ENCODE measurements at regions not wholly inside any gene's neighbourhood (a gene's known extent, or its start where the extent isn't known, plus 50 kb on each side); places are given as distances from the start of the nearest gene placed in this dataset.

DNA sequence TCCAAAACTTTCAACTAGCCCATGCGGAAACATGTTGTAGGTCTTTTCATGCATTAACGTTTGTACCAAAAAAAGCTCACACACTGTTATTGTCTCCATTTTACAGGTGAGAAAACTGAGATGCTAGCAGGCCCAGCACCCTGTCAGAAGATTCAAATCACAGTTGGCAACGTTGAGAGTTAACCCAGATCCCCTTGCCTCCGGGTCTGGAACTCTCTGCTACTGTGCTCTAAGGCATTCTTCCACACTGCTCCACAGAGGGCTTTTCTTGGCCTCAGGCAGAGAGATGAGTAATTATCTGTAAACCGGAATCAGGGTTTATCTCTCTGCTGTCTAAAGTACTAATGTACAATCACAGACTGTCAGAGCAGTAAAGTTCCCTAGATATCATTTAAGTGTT is 186.0 kb upstream of the LPP start:
- Histone ChIP-seq H3K36me3 (ENCODE audit: low read depth) (no peaks in the 10 kb centered on the region), H3K4me1 (ENCODE audit: low read depth) (no peaks in the 10 kb centered on the region), H3K4me3 (no peak overlapping the region), H3K9me3 (no peaks in the 10 kb centered on the region)
- intact Hi-C loops (cut with DNase I, micrococcal nuclease), result no loop called here
- DNase-seq (no peak), ATAC-seq (no peak)
- TF ChIP-seq, protein P1, sequence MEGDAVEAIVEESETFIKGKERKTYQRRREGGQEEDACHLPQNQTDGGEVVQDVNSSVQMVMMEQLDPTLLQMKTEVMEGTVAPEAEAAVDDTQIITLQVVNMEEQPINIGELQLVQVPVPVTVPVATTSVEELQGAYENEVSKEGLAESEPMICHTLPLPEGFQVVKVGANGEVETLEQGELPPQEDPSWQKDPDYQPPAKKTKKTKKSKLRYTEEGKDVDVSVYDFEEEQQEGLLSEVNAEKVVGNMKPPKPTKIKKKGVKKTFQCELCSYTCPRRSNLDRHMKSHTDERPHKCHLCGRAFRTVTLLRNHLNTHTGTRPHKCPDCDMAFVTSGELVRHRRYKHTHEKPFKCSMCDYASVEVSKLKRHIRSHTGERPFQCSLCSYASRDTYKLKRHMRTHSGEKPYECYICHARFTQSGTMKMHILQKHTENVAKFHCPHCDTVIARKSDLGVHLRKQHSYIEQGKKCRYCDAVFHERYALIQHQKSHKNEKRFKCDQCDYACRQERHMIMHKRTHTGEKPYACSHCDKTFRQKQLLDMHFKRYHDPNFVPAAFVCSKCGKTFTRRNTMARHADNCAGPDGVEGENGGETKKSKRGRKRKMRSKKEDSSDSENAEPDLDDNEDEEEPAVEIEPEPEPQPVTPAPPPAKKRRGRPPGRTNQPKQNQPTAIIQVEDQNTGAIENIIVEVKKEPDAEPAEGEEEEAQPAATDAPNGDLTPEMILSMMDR (IDR thresholded peaks at IDR 0.05), result no peak

DNA sequence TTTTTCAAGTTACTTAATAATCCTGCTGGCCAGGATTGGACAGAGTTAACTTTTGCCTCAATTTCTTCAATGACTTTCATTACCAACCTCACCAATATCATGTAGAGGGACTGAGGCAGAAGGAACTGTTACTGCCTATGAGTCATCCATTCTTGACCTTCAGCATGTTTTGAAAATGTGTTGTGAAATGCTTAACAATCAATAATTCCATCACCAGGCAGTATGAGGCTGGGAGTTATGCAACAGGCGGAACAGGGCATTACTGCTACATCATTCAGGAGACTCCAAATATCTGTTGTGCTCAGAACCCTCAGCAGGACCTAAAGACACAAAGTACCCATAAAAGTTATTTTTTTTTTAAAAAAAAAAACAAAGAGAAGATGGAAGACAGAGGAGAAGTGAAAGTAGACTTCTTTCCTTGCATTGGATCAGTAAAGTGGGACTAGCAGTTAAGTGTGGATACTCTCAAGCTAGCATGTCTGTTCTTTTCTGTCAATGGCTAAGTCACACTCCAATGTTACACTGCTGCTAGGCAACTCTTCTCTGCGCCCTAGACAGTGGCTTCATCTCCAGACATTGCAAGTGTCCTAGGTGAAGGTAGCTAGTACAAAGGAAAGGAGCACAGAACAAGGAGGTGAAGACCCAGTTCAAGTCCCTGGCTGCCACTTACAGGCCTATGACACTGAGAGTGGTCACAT is 184.9 kb upstream of the LPP start:
- Histone ChIP-seq H3K4me1 (ENCODE audit: low read depth) (no peaks in the 10 kb centered on the region), H3K9me3 (no peaks in the 10 kb centered on the region), H3K4me3 (no peak overlapping the region), H3K36me3 (ENCODE audit: low read depth) (no peaks in the 10 kb centered on the region)
- ATAC-seq (peak; percentile 65), DNase-seq (no peak)
- TF ChIP-seq, protein P1 (IDR thresholded peaks at IDR 0.05), result no peak
- intact Hi-C loops (cut with DNase I, micrococcal nuclease), result no loop called here

DNA sequence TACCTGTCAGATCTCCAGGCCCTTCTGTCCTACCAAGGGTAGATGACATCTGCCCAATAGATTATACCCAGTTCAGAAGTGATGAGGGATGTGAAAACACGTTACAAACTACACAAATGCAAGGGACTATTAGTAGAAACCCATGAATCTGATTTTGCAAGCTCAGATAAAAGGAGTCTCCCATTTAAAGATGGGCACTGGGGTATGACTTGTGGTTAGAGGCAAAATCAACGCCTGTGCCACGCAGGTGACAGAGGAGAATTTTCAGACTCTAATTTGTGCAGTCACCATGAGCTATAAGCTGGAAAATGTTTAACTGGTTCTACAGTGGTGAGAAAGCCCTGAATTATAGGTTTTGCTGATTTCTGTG is 184.4 kb upstream of the LPP start:
- TF ChIP-seq, protein P1 (IDR thresholded peaks at IDR 0.05), result no peak
- DNase-seq (no peak), ATAC-seq (no peak)
- intact Hi-C loops (cut with DNase I, micrococcal nuclease), result no loop called here
- no peaks in the 10 kb centered on the region for H3K36me3 ChIP-seq (ENCODE audit: low read depth)
- no peak overlapping the region for H3K4me3 ChIP-seq
- no peaks in the 10 kb centered on the region for H3K9me3 ChIP-seq
- H3K4me1 ChIP-seq (ENCODE audit: low read depth), result no peaks in the 10 kb centered on the region

DNA sequence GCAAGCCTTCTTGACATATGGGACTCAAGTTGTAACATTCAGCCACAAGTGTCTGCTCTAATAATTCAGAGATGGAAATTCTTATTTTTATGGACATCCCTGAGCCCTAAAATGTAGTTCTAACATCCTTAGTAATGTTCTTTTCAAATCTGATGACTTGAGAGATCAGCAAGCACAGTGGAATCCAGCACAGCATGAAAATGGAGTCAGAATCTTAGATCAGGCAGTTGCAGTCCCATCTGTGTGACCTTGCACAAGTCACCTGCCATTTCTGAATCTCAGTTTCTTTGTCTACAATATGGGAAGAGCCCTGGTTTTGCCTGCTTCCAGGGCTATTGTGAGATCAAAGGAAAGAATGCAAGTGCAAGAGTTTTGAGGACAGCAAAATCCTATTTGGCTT is 183.9 kb upstream of the LPP start:
- Histone ChIP-seq H3K9me3 (no peaks in the 10 kb centered on the region), H3K4me3 (no peak overlapping the region), H3K36me3 (ENCODE audit: low read depth) (no peaks in the 10 kb centered on the region), H3K4me1 (ENCODE audit: low read depth) (no peaks in the 10 kb centered on the region)
- intact Hi-C loops (cut with DNase I, micrococcal nuclease), result no loop called here
- TF ChIP-seq, protein P1 (IDR thresholded peaks at IDR 0.05), result no peak
- DNase-seq (no peak), ATAC-seq (no peak)

DNA sequence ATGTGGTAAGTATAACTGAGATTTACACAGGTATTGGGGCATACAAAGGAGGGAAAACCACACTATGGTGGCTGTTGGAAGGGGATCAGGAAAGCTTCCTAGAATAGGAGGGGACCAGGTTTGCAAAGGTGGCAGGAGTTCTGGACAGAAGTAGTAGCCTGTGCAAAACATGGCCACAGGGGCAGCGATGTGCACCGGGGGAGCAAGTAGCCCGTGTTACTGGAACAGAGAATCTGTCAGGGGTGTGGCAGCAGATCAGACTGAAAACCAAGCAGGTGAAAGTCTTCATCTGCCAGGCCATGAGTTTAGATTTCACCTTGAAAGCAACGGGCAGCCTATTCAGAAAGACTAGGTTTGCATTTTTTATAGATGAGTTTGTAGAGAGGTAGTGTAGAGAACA is 182.3 kb upstream of the LPP start:
- Histone ChIP-seq H3K4me3 (no peak overlapping the region), H3K36me3 (ENCODE audit: low read depth) (no peaks in the 10 kb centered on the region), H3K4me1 (ENCODE audit: low read depth) (no peaks in the 10 kb centered on the region), H3K9me3 (no peaks in the 10 kb centered on the region)
- no peak for ATAC-seq
- TF ChIP-seq, protein P1 (IDR thresholded peaks at IDR 0.05), result no peak
- DNase-seq, result no peak
- intact Hi-C loops (cut with DNase I, micrococcal nuclease), result no loop called here

DNA sequence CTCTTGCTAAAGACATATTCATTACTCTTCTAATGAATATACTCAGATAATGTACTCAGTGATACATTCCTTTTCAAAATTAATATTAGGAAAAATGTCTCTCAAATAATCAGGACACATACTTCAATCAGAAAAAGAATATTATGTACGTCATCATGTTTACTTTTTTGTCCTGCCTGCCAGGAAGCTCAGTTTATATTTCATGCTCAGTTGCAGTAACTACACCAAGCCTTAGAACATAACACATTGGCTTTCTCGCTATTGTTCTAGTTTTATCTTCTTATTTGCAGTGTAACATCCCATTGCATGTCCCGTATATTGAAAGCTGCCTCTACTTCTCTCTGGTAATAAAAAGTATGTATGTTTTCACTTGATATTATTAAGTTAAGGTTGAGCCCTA is 181.5 kb upstream of the LPP start:
- Histone ChIP-seq H3K4me3 (no peak overlapping the region), H3K36me3 (ENCODE audit: low read depth) (no peaks in the 10 kb centered on the region), H3K4me1 (ENCODE audit: low read depth) (no peaks in the 10 kb centered on the region), H3K9me3 (no peaks in the 10 kb centered on the region)
- DNase-seq (no peak), ATAC-seq (no peak)
- TF ChIP-seq, protein P1 (IDR thresholded peaks at IDR 0.05), result no peak
- intact Hi-C loops (cut with DNase I, micrococcal nuclease), result no loop called here
